WTC11 (cell line): ENCODE measurements at regions not wholly inside any gene's neighbourhood (a gene's known extent, or its start where the extent isn't known, plus 50 kb on each side); places are given as distances from the start of the nearest gene placed in this dataset.

Source experiments
- ATAC-seq: fragments of 200-7000 bp; cut with Tn5 transposase; 2 replicates; pipeline ENCODE4 v1.10.0; 2021; ENCODE audit warnings: mild to moderate bottlenecking, moderate library complexity
- CTCF ChIA-PET: fragments of 300-600 bp; sonication (Branson Sonifier 250); formaldehyde crosslinking; loops from one replicate; lab custom pipeline; 2021; ENCODE audit warnings: antibody characterized with exemption; lab: Charles Lee
- POLR2A ChIA-PET: fragments of 350-600 bp; sonication (Branson Sonifier 250); formaldehyde crosslinking; loops from one replicate; lab custom pipeline; 2021; ENCODE audit warnings: antibody characterized with exemption; lab: Charles Lee
- DNase-seq: peaks from one replicate; pipeline ENCODE4 v3.0.0; 2021; ENCODE audit warnings: low spot score
- H3K27ac Mint-ChIP-seq: 2 replicates; pipeline ENCODE4 v1.8.0; 2021; ENCODE audit warnings: mixed read lengths
- H3K27me3 Mint-ChIP-seq: 2 replicates; pipeline ENCODE4 v1.8.0; 2021; ENCODE audit warnings: low read depth, mild to moderate bottlenecking, moderate library complexity, mixed read lengths
- H3K36me3 Mint-ChIP-seq: 2 replicates; pipeline ENCODE4 v1.8.0; 2021; ENCODE audit warnings: mixed read lengths
- H3K4me1 Mint-ChIP-seq: 2 replicates; pipeline ENCODE4 v1.8.0; 2022; ENCODE audit warnings: mixed read lengths
- H3K4me3 Mint-ChIP-seq: 2 replicates; pipeline ENCODE4 v1.8.0; 2021; ENCODE audit warnings: mild to moderate bottlenecking, moderate library complexity, mixed read lengths
- H3K9me3 Mint-ChIP-seq: 2 replicates; pipeline ENCODE4 v1.8.0; 2021; ENCODE audit warnings: mixed read lengths
- CREM ChIP-seq: sonication (generic); formaldehyde crosslinking; IDR thresholded peaks from 2 replicates; pipeline ENCODE4 v1.8.1; 2022; ENCODE audit warnings: mild to moderate bottlenecking, missing genetic modification reagents, moderate library complexity
- CTCF ChIP-seq: fragments of 200-600 bp; IDR thresholded peaks from 2 replicates; pipeline ENCODE4 v1.8.0; 2022; ENCODE audit warnings: antibody characterized with exemption
- E2F4 ChIP-seq: sonication (generic); formaldehyde crosslinking; IDR thresholded peaks from 2 replicates; pipeline ENCODE4 v1.8.1; 2022; ENCODE audit warnings: low read depth, mild to moderate bottlenecking, moderate library complexity, missing genetic modification reagents, borderline replicate concordance
- EMX1 ChIP-seq: fragments of 250-450 bp; sonication (Bioruptor Pico); IDR thresholded peaks from 2 replicates; pipeline ENCODE4 v1.8.0; 2021; ENCODE audit warnings: mild to moderate bottlenecking
- ESRRA ChIP-seq: sonication (generic); formaldehyde crosslinking; IDR thresholded peaks from 2 replicates; pipeline ENCODE4 v1.8.1; 2022; ENCODE audit warnings: mild to moderate bottlenecking, missing genetic modification reagents, borderline replicate concordance
- FOXP4 ChIP-seq: sonication (generic); formaldehyde crosslinking; IDR thresholded peaks from 2 replicates; pipeline ENCODE4 v1.8.0; 2022; ENCODE audit warnings: mild to moderate bottlenecking, missing genetic modification reagents
- HMGA2 ChIP-seq: fragments of 250-450 bp; sonication (Bioruptor Pico); IDR thresholded peaks from 2 replicates; pipeline ENCODE4 v1.4.0; 2021; ENCODE audit warnings: mild to moderate bottlenecking, moderate library complexity
- MXD4 ChIP-seq: fragments of 250-450 bp; sonication (Bioruptor Pico); IDR thresholded peaks from 2 replicates; pipeline ENCODE4 v1.8.0; 2021; ENCODE audit warnings: mild to moderate bottlenecking, moderate library complexity, borderline replicate concordance
- MYBL2 ChIP-seq: sonication (generic); formaldehyde crosslinking; IDR thresholded peaks from 2 replicates; pipeline ENCODE4 v1.8.1; 2023; ENCODE audit warnings: mild to moderate bottlenecking, moderate library complexity, missing genetic modification reagents
- NR1H2 ChIP-seq: sonication (generic); formaldehyde crosslinking; IDR thresholded peaks from 2 replicates; pipeline ENCODE4 v1.9.0; 2021; ENCODE audit warnings: mild to moderate bottlenecking, moderate library complexity, missing genetic modification reagents
- NR2C2 ChIP-seq: sonication (generic); formaldehyde crosslinking; IDR thresholded peaks from 2 replicates; pipeline ENCODE4 v1.8.0; 2022; ENCODE audit warnings: mild to moderate bottlenecking, missing genetic modification reagents
- ZBTB21 ChIP-seq: sonication (generic); formaldehyde crosslinking; IDR thresholded peaks from 2 replicates; pipeline ENCODE4 v1.8.1; 2023; ENCODE audit warnings: mild to moderate bottlenecking, missing genetic modification reagents, borderline replicate concordance
- ZBTB43 ChIP-seq: sonication (generic); formaldehyde crosslinking; IDR thresholded peaks from 2 replicates; pipeline ENCODE4 v1.8.1; 2023; ENCODE audit warnings: mild to moderate bottlenecking, missing genetic modification reagents
- ZMAT4 ChIP-seq: fragments of 250-450 bp; sonication (Bioruptor Pico); IDR thresholded peaks from 2 replicates; pipeline ENCODE4 v1.9.0; 2021; ENCODE audit warnings: mild to moderate bottlenecking
- ZNF232 ChIP-seq: sonication (generic); formaldehyde crosslinking; IDR thresholded peaks from 2 replicates; pipeline ENCODE4 v1.8.0; 2022; ENCODE audit warnings: mild to moderate bottlenecking, missing genetic modification reagents
- ZNF263 ChIP-seq: sonication (generic); formaldehyde crosslinking; IDR thresholded peaks from 2 replicates; pipeline ENCODE4 v1.8.1; 2022; ENCODE audit warnings: low read depth, mild to moderate bottlenecking, moderate library complexity, missing genetic modification reagents
- ZNF396 ChIP-seq: fragments of 250-450 bp; sonication (Bioruptor Pico); IDR thresholded peaks from 2 replicates; pipeline ENCODE4 v1.8.0; 2021; ENCODE audit warnings: mild to moderate bottlenecking, moderate library complexity, borderline replicate concordance

- no peak for TF ChIP-seq E2F4
- no peak for TF ChIP-seq EMX1 (CRISPR knock-in tag)
- no peak for TF ChIP-seq FOXP4 (CRISPR knock-in tag)
- TF ChIP-seq ZBTB21 (CRISPR knock-in tag), result no peak
- TF ChIP-seq, all 79 proteins: peak for 0
Observed at GRCh38 chr3:124562769-124563168, 167.5 kb upstream of the UMPS start (continued).

- Mint-ChIP-seq H3K27me3 (no peaks in the 10 kb centered on the region), H3K4me3 (no peak overlapping the region), H3K4me1 (peaks cover 27% of the 10 kb centered on the region), H3K9me3 (no peaks in the 10 kb centered on the region; the same call in 1 of the 2 replicates), H3K27ac (0 out of 2 replicates have a peak overlapping the region, but pooled peaks have one; percentile 47), H3K36me3 (no peaks in the 10 kb centered on the region)
- TF ChIP-seq ESRRA (CRISPR knock-in tag) (no peak), NR1H2 (no peak), ZNF232 (no peak), HMGA2 (CRISPR knock-in tag) (no peak), ZNF396 (CRISPR knock-in tag) (no peak), ZNF263 (no peak), MYBL2 (CRISPR knock-in tag) (no peak), MXD4 (CRISPR knock-in tag) (no peak), ZMAT4 (CRISPR knock-in tag) (no peak)
- ATAC-seq (no peak), DNase-seq (no peak)
- POLR2A ChIA-PET, result no interaction called here
- CTCF ChIA-PET, result interaction anchor here (0.7 to 5.2 kb wide), 4 partner anchors 23 to 126 kb away, joined by 3 to 89 read pairs (median 6); no protein-coding TSS in a partner anchor
Observed at GRCh38 chr3:124563376-124563775, 166.9 kb upstream of the UMPS start.

GRCh38 chr3:124565013-124565412 is 165.2 kb upstream of the UMPS start:
- ATAC-seq (peak; percentile 73), DNase-seq (peak; percentile 81)
- Mint-ChIP-seq H3K9me3 (no peaks in the 10 kb centered on the region), H3K4me3 (no peak overlapping the region), H3K27ac (no peak overlapping the region), H3K27me3 (no peaks in the 10 kb centered on the region), H3K4me1 (peaks cover 12% of the 10 kb centered on the region), H3K36me3 (no peaks in the 10 kb centered on the region)
- POLR2A ChIA-PET, result no interaction called here
- TF ChIP-seq NR2C2 (no peak), CREM (CRISPR knock-in tag) (no peak), ZBTB43 (CRISPR knock-in tag) (no peak), NR1H2 (no peak), CTCF (peak; percentile 89)
- CTCF ChIA-PET, result interaction anchor here (0.6 to 5.2 kb wide), 27 partner anchors 8 to 1021 kb away, joined by 3 to 89 read pairs (median 4); no protein-coding TSS in a partner anchor
